ENCODE measurements at regions not wholly inside any gene's neighbourhood (a gene's known extent, or its start where the extent isn't known, plus 50 kb on each side); places are given as distances from the start of the nearest gene placed in this dataset.

- no peak for DNase-seq
These were observed 262.8 kb downstream of the FOXO1 start for GRCh38 chr13:40403509-40404241.

- DNase-seq = no peak
These were observed 262.0 kb downstream of the FOXO1 start for GRCh38 chr13:40404407-40404806.

- no peak for DNase-seq
These were observed 261.3 kb downstream of the FOXO1 start for GRCh38 chr13:40404967-40405716.

GRCh38 chr13:40406405-40407120, 259.9 kb downstream of the FOXO1 start:
- no peak for DNase-seq

- no peak for DNase-seq
These were observed 258.9 kb downstream of the FOXO1 start for GRCh38 chr13:40407567-40407966.

- no peak for DNase-seq
These were observed 257.8 kb downstream of the FOXO1 start for GRCh38 chr13:40408602-40409001.

GRCh38 chr13:40409278-40409677, 257.2 kb downstream of the FOXO1 start:
- no peak for DNase-seq

- DNase-seq = no peak
These were observed 256.1 kb downstream of the FOXO1 start for GRCh38 chr13:40410315-40410714.

GRCh38 chr13:40420160-40420740, 246.2 kb downstream of the FOXO1 start:
- DNase-seq = no peak

GRCh38 chr13:40422588-40423235, 243.7 kb downstream of the FOXO1 start:
- no peak for DNase-seq

GRCh38 chr13:40428354-40428753, 238.1 kb downstream of the FOXO1 start:
- no peak for DNase-seq

- no peak for DNase-seq
These were observed 236.5 kb downstream of the FOXO1 start for GRCh38 chr13:40429706-40430545.

- no peak for DNase-seq
These were observed 234.1 kb downstream of the FOXO1 start for GRCh38 chr13:40432018-40432978.

GRCh38 chr13:40433001-40433400, 233.4 kb downstream of the FOXO1 start:
- no peak for DNase-seq

GRCh38 chr13:40433577-40433976, 232.9 kb downstream of the FOXO1 start:
- DNase-seq = no peak

GRCh38 chr13:40434516-40435397, 231.7 kb downstream of the FOXO1 start:
- no peak for DNase-seq

GRCh38 chr13:40438022-40438680, 228.3 kb downstream of the FOXO1 start:
- no peak for DNase-seq

- DNase-seq = no peak
These were observed 227.2 kb downstream of the FOXO1 start for GRCh38 chr13:40438999-40439797.

All from AML-193 (cell line).